GM18858 (cell line): ENCODE measurements at regions not wholly inside any gene's neighbourhood (a gene's known extent, or its start where the extent isn't known, plus 50 kb on each side); places are given as distances from the start of the nearest gene placed in this dataset.
A peak's percentile ranks its signal among the peaks of the same experiment; 100 is the strongest.
"Not testable (repeated sequence)": the region's sequence is repeated elsewhere in the genome, so short reads cannot be mapped to it uniquely, and the experiment has no call there.

Experiments used
- ATAC-seq: cut with Tn5 transposase; IDR thresholded peaks from one replicate; pipeline ENCODE4 v1.9.1; 2021; ENCODE audit not compliant: unreplicated experiment

DNA sequence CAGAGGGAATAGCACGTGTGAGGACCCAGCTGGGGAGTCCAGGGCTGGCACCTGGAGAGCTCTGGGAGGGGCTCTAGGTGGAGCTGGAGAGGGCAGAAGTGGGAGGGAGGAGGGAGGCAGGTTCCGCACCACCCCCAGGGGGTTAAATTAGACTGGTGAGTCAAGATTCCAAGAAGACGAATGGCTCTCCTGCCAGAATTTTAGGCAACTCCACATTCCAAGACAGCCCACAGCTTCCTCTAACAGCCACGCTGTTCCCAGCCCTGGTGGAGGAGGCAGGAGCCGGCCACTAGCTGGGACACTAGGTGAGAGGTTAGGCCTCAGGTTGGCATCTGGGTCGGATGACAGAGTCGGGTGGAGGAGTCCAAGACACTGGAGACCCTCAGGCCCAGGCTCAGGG, 60.2 kb downstream of the TFAP2C start:
- ATAC-seq, result no peak

DNA sequence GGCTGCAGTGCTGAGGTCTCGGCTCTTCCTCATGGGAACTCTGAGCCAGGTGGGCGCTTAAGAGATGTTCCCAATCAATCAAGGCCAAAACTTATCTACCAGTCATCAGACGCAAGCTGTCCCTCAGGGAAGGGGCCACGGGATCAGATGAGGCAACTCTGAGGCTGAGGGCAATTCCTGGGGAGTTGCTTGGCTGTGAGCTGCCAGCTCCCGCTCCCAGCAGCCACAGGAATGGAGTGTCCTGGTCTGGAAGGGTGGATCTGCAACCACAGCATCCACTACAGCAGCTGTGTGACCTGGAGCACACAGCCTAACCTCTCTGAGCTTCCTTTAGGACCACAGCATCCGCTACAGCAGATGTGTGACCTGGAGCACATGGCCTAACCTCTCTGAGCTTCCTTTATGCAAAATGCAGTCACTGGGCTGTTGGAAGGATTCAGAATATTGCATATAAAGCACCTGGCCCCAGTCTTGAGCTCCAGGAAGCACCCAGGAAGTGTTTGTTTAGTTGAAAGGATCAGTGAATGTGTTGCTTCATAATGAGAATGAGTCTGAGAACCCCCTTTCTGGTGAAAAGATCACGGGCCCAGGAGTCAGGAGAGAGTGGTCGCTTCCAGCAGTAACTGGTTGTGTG, 60.9 kb downstream of the TFAP2C start:
- ATAC-seq, result no peak

DNA sequence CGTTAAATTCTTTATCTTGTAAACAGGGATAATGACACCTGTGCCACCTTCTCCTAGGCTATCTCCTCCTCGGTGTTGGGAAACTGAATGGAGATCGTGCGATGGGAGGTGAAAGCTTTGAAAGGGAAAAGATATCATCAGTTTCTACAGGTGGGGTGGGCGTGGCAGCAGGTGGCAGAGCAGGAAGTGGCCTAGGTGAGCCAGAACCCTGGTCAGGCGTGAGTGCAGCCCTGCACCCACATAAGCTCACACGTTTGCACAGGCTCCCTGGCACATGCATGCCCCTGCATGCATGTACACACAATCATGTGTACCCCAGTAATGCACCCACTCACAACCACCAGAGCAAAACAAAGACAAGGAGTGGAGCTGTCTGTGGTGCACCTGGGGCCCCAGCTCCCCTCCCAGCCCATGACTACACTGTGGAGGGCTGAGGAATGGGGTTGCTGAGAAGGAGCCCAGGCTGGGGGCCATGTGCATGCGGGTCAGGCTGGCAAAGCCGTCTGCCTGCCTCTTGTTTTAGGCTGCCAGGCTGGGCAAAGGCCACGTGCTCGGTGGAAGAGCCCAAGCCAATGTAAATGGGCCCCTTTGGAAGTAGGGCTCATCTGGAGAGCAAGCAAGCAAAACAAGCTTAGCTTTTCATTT, 61.5 kb downstream of the TFAP2C start:
- no peak for ATAC-seq

DNA sequence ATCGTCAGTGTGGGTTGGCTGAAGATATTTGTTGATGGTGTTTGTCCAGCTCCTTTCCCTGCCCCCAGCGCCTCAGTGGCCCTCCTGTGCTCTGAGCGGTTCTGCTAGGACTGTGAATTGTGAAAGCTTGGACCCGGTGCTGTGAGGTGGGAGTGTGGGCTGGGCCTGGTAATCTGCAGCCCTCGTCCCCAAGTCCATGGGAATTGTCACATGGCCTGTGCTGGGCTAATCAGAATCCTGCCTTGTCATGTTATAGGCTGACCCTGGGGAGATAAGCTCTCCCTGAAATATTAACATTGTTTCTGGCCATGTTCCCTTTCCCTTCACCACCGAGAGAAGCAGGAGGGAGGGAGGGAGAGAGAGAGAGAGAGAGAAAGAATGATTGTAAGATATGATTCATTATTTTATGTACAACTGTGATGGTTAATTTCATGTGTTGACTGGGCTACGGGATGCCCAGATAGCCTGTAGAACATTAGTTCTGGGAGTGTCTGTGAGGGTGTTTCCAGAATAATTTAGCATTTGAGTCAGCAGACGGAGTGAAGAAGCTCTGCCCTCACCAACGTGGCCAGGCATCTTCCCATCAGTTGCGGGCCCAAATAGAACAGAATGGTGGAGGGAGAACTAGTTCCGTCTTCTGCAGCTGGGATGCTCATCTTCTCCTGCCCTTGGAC, 62.4 kb downstream of the TFAP2C start:
- no peak for ATAC-seq

DNA sequence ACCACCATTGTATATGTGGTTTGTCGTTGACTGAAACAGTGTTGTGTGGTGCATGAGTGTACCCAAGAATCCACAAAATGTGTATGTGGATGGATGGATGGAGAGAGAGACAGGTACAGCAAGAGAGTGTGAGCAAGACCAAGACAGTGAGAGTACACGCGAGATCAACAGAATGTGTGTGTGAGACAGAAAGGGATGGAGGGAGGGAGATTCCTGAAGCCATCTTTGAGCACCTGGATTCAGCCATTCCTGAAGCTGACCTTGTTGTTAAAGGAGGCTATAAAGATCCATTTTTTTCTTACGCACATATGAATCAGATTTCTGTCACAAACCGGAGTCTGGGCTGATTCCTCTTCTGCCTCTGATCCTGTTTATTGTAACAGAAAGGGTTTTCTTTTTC, 64.1 kb downstream of the TFAP2C start:
- ATAC-seq, result no peak

DNA sequence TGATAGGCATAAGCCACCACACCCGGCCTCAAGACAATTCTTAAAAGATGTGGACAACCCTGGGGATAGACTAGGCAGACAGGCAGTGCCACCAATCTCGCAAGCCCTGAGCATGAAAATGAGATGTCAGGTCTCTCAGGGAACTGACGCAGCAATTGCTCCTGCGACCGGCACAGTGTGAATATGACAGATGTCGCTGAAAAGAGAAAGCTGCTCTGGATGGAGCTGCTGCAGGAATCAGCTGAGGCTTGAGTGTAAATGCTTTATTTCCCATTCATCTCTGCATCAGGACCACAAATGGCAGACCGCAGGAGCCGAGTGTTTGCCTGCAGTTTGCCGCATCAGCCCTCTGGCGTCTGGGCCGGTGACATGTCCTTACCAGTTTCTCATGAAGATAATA, 68.4 kb downstream of the TFAP2C start:
- ATAC-seq, result no peak

DNA sequence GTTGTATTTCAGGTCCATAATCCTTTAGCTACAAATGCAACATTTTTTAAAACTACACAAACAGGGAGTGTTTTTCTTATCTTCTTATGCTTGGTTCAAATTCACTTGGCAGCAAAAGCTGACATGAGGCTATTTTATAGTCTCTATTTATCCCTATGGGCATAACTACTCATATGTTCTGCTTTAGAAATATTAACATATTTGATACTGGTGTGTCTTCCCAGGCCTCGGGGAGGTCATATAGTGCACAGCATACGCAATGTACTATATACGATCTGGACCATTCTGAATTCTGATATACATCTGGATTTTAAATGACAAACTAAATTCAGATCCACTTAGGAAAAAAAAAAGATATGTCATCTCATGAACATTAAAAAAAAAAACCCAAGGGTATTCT, 69.2 kb downstream of the TFAP2C start:
- no peak for ATAC-seq

DNA sequence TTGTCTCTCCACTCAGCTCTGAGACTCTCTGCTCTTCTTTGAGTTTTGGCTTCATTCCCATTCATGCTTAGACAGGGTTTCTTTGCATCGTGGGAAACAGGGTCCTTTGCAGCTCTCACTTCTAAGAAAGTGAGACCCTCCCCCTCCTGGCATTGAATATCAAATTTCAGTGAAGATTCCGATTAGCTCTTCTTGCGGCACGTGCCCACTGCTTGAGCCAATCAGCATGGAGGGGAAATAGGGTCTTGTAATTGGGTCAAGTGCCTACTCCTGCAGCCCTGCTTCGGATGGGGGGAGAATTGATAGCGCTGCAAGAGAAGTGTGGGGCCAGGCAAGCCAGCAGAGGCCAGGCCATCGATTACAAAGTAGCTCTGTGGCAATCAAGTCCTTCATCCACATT, 69.6 kb downstream of the TFAP2C start:
- no peak for ATAC-seq

DNA sequence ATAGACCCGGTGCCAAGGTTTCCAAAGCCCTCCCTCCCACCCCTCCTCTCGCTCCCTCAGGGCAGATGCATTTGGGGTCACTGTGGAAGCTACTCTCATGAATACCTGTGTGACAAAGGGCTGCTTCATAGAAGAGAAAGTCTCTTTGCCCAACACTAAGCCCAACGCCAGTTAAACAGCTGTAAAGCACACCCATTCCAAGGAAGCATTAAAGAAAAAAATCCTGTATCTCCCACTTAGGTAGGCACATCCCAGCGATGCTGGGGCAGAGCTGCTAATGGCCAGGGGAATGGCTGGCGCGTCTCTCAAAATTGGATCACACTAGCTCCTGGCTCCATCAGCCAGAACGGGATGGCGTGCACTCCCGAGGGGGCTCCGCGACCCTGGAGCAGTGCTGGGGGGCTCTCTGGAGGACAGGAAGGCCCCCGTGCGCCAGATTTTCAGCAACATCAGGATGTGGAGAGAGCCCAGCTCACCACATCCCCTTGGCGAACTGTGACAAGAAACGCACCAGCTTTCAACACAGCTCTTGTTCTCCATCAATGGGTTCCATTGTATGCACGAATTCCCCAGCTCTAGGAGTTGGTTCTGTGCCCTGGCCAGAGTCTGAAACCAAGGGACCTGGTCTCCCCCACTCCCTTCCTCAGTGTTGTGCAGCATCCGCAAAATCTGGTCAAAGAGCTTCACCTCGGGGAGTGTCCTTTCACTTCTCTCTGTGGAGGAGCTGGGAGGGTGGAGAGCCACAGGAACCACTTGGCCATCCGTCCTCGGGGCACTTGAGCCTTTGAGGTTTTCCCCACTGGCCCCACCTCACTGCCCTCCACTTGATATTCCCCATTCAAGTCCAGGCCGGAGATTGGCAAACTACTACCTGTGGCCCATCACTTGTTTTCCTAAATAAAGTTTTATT, 74.1 kb downstream of the TFAP2C start:
- no peak for ATAC-seq

DNA sequence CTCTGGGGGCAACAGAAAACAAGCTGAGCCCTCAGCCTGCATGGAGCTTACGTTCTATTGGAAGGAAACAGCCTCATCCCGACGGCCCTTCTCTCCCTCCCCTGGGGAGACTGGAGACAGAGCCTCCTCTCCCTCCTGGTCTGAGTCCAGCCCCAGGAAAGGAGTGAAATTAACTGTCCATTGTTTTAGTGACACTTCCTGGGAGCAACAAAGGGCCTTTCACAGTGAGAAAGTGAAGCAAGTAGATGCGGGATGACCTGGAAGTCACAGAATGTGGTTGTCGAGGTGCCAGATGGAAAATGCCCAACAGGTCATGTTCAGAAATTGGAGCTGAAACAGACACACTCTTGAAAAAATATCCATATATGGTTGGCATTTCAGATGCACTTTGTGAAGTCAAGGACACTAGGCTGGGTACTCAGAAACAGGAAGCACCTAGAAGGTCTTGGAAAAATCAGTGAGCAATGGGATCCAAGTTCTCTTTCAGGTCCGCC, 77.8 kb downstream of the TFAP2C start:
- ATAC-seq, result no peak

DNA sequence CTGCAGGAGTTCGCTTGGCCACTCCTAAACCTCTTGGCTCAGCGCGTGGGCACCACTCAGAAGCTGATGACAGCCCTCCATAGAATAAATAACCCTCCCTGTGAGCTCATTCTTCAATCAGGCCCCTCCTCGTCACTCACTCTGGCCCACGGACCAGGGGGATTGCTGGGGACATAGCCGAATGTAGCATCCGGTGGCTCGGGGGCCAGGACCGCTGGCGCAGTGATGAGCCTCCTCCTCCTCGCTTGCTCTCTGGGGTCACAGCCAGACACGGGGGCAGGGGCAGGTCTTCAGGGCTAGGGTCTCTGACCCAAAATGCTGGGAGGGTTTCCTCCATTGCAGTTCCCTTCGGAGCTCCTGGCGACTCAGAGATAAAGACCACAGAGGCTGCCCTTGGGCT, 79.9 kb downstream of the TFAP2C start:
- ATAC-seq, result no peak

DNA sequence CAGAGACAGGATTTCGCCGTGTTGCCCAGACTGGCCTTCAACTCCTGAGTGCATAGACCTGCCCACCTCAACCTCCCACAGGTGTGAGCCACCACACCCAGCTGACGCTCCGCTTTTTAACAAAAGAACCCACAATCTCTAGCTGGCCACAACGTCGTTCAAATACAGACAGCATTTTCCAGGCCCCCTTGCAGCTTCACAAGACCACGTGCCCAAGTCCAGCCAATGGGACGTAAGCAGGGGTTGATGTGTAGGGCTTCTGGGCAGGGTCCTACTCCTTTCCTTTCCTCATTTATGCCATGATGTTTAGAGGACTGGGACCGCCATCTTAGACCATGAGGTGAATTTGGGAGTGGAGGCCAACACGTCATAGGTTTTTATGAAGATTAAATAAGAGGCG, 81.0 kb downstream of the TFAP2C start:
- no peak for ATAC-seq

DNA sequence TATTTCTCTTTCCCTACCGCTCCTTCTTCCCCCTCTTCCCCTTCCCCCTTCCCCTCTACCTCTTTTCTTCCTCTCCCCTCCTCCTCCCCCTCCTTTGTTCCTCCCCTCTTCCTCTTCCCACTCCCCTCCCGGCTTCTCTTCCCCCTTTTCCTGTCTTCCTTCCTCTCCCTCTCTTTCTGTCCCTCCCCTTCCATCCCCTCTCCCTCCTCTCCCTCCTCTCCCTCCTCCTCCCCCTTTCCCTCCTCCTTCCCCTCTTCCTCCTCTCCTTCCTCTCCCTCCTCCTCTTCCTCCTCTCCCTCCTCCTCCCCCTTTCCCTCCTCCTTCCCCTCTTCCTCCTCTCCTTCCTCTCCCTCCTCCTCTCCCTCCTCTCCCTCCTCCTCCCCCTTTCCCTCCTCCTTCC, 81.5 kb downstream of the TFAP2C start:
- not testable (repeated sequence) for ATAC-seq

DNA sequence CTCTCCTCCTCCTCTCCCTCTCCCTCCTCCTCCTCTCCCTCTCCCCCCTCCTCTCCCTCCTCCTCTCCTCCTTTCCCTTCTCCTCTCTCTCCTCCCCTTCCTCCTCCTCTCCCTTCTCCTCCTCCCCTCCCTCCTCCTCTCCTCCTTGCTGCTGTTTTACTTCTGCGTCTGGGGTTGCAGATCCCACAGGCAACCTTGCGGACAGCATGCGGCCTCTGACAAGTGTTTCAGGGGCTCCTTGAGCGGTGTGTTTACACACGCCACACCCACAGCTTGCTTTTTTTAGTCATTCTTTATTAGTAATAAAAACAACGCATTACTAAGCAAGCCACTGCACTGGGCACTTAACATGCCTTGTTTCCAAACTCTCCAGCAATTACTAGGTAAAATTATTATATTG, 81.9 kb downstream of the TFAP2C start:
- ATAC-seq, result no peak

DNA sequence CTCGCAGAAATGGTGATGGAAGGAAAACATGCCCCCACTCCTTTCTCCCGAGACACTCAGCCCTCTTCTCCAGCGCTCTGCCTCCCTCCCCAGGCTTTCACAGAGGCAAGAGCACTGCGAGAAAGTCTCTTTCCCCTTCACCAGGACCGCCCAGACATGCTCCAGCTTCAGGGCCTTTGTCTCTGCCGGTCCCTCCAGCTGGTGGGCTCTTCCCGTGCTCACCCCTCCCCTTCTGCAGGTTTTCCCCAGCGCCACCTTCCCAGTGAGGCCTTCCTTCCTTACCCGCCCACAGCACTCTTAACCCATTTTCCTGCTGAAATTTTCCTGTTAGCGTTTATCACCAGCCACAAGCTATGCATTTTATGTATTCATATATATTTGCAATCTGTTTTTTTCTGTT, 86.2 kb downstream of the TFAP2C start:
- ATAC-seq, result no peak

DNA sequence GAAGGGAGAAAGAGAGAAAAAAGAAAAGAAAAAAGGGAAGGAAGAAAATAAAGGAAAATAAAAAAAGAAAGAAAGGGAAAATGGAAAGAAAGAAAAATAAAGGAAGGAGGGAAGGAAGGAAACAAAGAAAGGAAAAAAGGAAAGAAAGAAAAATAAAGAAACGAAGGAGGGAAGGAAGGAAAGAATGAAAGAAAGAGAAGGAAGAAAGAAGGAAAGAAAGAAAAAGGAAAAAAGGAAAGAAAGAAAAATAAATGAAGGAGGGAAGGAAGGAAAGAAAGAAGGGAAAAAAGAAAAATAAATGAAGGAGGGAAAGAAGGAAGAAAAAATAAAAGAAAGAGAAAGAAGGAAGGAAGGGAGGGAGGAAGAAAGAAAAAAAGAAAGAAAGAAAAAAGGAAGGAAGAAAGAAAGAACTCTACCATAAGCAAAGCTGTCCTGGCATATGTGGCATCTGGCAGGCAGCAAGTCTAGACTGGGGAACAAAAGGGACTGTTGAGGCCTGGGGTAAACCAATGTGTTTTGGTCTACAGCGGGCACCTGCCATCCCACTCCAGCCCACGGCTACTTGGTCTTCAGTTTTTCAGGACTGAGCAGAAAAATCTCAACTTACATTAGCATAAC, 86.9 kb downstream of the TFAP2C start:
- no peak for ATAC-seq

DNA sequence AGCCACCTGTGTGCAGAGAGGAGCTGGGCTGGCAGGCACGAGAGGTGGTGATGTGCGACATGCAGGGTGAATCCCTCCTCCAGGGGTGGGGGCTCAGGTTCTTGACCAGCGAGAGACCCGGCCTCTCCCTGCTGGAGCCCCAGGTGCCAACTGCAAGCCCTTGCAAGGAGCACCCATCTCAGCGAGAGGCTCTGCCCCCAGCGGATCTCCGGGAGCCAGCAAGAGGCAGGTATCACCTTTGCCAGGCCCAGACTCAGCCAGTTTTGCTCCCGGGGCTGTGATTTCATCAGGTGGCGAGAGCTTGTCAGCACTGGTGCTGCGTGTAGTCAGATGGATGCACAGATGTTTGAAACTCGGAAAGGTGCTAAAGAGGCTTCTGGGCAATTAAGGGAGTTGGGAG, 87.7 kb downstream of the TFAP2C start:
- no peak for ATAC-seq

DNA sequence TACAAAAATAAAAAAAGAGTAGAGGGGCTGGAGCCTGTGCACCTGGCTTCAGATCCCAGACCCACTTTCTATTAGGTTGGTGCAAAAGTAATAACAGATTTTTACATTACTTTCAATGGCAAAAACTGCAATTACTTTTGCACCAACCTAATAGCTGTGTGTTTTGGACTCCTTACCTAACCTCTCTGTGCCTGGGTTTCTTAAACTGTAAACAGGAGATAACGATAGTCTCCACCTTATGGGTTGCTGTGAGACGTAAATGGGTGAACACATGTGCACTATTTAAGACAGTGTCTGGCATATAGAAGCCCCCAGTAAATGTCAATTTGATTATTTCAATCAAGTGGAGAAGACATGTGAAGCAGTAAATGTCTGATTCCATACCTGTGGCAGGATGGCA, 89.7 kb downstream of the TFAP2C start:
- no peak for ATAC-seq

DNA sequence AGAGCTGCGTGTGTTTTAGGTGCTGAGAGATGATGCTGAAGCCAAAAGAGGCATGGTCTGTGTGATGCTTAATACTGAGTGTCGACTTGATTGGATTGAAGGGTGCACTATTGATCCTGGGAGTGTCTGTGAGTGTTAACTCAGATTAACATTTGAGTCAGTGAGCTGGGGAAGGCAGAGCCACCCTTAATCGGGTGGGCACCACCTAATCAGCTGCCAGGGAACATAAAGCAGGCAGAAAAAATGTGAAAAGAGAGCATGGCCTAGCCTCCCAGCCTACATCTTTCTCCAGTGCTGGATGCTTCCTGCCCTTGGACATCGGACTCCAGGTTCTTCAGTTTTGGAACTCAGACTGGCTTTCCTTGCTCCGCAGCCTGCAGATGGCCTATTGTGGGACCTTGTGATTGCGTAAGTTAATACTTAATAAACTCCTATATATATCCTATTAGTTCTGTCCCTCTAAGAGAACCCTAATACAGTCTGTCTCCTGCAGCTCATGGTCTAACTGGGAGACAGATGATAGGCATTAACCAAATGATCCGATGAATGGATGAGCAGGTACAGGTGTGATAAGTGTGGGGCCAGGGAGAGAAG, 91.6 kb downstream of the TFAP2C start:
- no peak for ATAC-seq

DNA sequence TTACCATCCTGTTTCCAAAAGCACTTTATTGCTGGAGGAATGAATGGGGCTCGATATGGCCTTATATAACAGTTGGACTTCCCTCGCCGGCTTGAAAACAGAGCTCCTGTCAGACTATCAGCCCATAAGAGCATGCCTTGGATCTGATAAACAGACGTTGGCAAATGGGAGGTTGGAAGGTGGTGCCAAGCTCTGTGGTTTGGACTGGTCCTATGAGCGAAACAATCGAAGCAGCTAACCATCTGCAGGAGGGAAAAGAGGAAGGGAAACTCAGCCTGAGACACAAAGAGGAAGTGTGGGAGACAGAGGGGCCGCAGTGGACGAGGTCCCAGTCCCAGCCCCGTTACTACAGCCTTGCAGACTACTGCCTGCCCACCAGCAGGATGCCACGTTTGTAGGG, 92.9 kb downstream of the TFAP2C start:
- ATAC-seq, result peak; percentile 46

DNA sequence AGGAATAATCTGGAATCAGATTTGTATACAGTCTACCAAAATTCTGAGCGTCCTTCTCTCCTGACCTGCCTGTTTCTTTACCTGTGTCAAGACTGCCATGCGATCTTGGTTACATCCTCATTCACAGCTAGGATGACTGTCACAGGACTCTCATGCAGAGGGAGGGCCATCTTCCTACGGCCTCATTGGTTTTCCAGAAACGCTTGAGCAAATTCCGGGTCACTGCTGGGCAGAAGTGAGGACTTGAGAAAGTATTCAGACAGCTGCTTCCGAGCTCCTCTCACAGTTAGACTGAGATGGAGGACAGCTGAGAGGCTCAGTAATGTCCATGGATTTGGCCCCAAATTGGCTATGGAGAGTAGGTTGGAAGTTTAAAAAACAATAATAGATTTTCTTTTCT, 94.2 kb downstream of the TFAP2C start:
- no peak for ATAC-seq
